Naive thymus-derived CD4-positive, alpha-beta T cell (primary cell): ENCODE measurements at regions not wholly inside any gene's neighbourhood (a gene's known extent, or its start where the extent isn't known, plus 50 kb on each side); places are given as distances from the start of the nearest gene placed in this dataset.
A peak's percentile ranks its signal among the peaks of the same experiment; 100 is the strongest.

Source experiments
- ATAC-seq: fragments of 150-1000 bp; cut with Tn5 transposase; 2 replicates; pipeline ENCODE4 v1.10.0; 2021; ENCODE audit warnings: mild to moderate bottlenecking, moderate library complexity
- CTCF ChIA-PET: fragments of 350-600 bp; sonication (Branson Sonifier 250); formaldehyde crosslinking; loops from one replicate; lab custom pipeline; 2021; ENCODE audit warnings: antibody characterized with exemption; lab: Charles Lee
- POLR2A ChIA-PET: fragments of 350-600 bp; sonication (Branson Sonifier 250); formaldehyde crosslinking; loops from one replicate; lab custom pipeline; 2021; ENCODE audit warnings: antibody characterized with exemption, inconsistent platforms; lab: Charles Lee
- DNase-seq, 9 donors: peaks; one replicate each; pipeline versions ENCODE4 v3.0.0 to v3.0.0-alpha.2; 2020 to 2022; ENCODE audit warnings: mixed read lengths in 1 of 9
- H3K27ac ChIP-seq: one replicate; pipeline ENCODE4 v1.7.0; 2013; ENCODE audit warnings: mild to moderate bottlenecking, low read depth, low read length, moderate library complexity
- H3K27me3 ChIP-seq, 2 donors: one replicate each; pipeline ENCODE4 v1.7.0; 2013; ENCODE audit warnings: low read length in 2 of 2, mild to moderate bottlenecking in 2 of 2, moderate library complexity in 2 of 2; ENCODE audit not compliant: control insufficient read depth in 2 of 2, insufficient read depth in 2 of 2
- H3K36me3 ChIP-seq, 3 experiments: 1 replicate in 2 of 3; 2 replicates in 1 of 3; pipeline ENCODE4 v1.7.0; 2013; ENCODE audit warnings: low read length in 3 of 3, mild to moderate bottlenecking in 3 of 3, moderate library complexity in 1 of 3; ENCODE audit not compliant: insufficient read depth in 3 of 3, control insufficient read depth in 2 of 3
- H3K4me1 ChIP-seq, 2 donors: one replicate each; pipeline ENCODE4 v1.7.0; 2013; ENCODE audit warnings: low read length in 2 of 2, mild to moderate bottlenecking in 2 of 2, moderate library complexity in 1 of 2; ENCODE audit not compliant: control insufficient read depth in 2 of 2, insufficient read depth in 2 of 2
- H3K4me3 ChIP-seq: 2 replicates; pipeline ENCODE4 v1.7.0; 2013; ENCODE audit warnings: mild to moderate bottlenecking, low read length
- H3K9me3 ChIP-seq, 3 experiments: 1 replicate in 2 of 3; 2 replicates in 1 of 3; pipeline ENCODE4 v1.7.0; 2013; ENCODE audit warnings: low read length in 3 of 3; ENCODE audit not compliant: control insufficient read depth in 2 of 3
- H3K27ac Mint-ChIP-seq, 9 donors: one replicate each; pipeline ENCODE4 v1.8.0; 2020 to 2022; ENCODE audit warnings: mixed read lengths in 9 of 9, mild to moderate bottlenecking in 8 of 9, moderate library complexity in 5 of 9, inconsistent platforms in 2 of 9
- H3K27me3 Mint-ChIP-seq, 5 donors: one replicate each; pipeline ENCODE4 v1.8.0; 2021 to 2022; ENCODE audit warnings: mixed read lengths in 5 of 5, mild to moderate bottlenecking in 1 of 5
- H3K36me3 Mint-ChIP-seq, 5 donors: one replicate each; pipeline ENCODE4 v1.8.0; 2020 to 2022; ENCODE audit warnings: mixed read lengths in 5 of 5, mild to moderate bottlenecking in 3 of 5, inconsistent platforms in 1 of 5
- H3K4me1 Mint-ChIP-seq, 7 donors: one replicate each; pipeline ENCODE4 v1.8.0; 2020 to 2022; ENCODE audit warnings: mixed read lengths in 7 of 7, mild to moderate bottlenecking in 3 of 7, inconsistent platforms in 1 of 7
- H3K4me3 Mint-ChIP-seq, 10 donors: one replicate each; pipeline ENCODE4 v1.8.0; 2020 to 2022; ENCODE audit warnings: mild to moderate bottlenecking in 10 of 10, mixed read lengths in 10 of 10, moderate library complexity in 6 of 10, inconsistent platforms in 2 of 10
- H3K9me3 Mint-ChIP-seq, 11 donors: one replicate each; pipeline ENCODE4 v1.8.0; 2020 to 2022; ENCODE audit warnings: mixed read lengths in 11 of 11, mild to moderate bottlenecking in 4 of 11, inconsistent platforms in 1 of 11, moderate library complexity in 1 of 11
- intact Hi-C, 2 donors: fragments of 100-400 bp; cut with micrococcal nuclease; formaldehyde crosslinking; loops; one replicate each; pipeline ENCODE4 v1.15.1; 2023

GRCh38 chr19:31015778-31016177 lies 333.5 kb downstream of the TSHZ3 start:
- Histone ChIP-seq H3K4me3 (no peak overlapping the region), H3K36me3 (no peaks in the 10 kb centered on the region), H3K27ac (no peak overlapping the region), H3K4me1 (no peaks in the 10 kb centered on the region), H3K9me3 (no peaks in the 10 kb centered on the region), H3K27me3 (no peaks in the 10 kb centered on the region)
- Mint-ChIP-seq H3K36me3 (no peaks in the 10 kb centered on the region), H3K4me3 (no peak overlapping the region), H3K27ac (no peak overlapping the region), H3K9me3 (peaks cover 0 to 5% (median 0%) of the 10 kb centered on the region in 11 donors), H3K27me3 (peaks cover 0 to 39% (median 17%) of the 10 kb centered on the region in 5 donors), H3K4me1 (peaks cover 0 to 9% (median 0%) of the 10 kb centered on the region in 7 donors)
- ATAC-seq = peak; percentile 83
- intact Hi-C loops = no loop called here
- DNase-seq = no peak
- CTCF ChIA-PET = no interaction called here
- POLR2A ChIA-PET = interaction anchor here (0.9 kb wide), 1 partner anchor 126 kb away, joined by 4 read pairs; no protein-coding TSS in a partner anchor

GRCh38 chr19:31014668-31015067 lies 334.6 kb downstream of the TSHZ3 start:
- no peak for ATAC-seq
- H3K4me1 ChIP-seq = no peaks in the 10 kb centered on the region
- no peaks in the 10 kb centered on the region for H3K9me3 ChIP-seq
- DNase-seq = no peak
- POLR2A ChIA-PET = no interaction called here
- H3K4me1 Mint-ChIP-seq = peaks cover 0 to 9% (median 0%) of the 10 kb centered on the region in 7 donors
- H3K9me3 Mint-ChIP-seq = peaks cover 0 to 5% (median 0%) of the 10 kb centered on the region in 11 donors
- H3K27ac Mint-ChIP-seq = no peak overlapping the region
- no peaks in the 10 kb centered on the region for H3K36me3 ChIP-seq
- no peak overlapping the region for H3K4me3 ChIP-seq
- no peaks in the 10 kb centered on the region for H3K36me3 Mint-ChIP-seq
- CTCF ChIA-PET = no interaction called here
- H3K27ac ChIP-seq = no peak overlapping the region
- H3K27me3 ChIP-seq = no peaks in the 10 kb centered on the region
- H3K27me3 Mint-ChIP-seq = peaks cover 0 to 29% (median 16%) of the 10 kb centered on the region in 5 donors
- intact Hi-C loops = no loop called here
- H3K4me3 Mint-ChIP-seq = no peak overlapping the region

GRCh38 chr19:31013384-31014020 lies 335.7 kb downstream of the TSHZ3 start:
- H3K4me3 ChIP-seq = no peak overlapping the region
- Mint-ChIP-seq H3K36me3 (no peaks in the 10 kb centered on the region), H3K4me1 (peaks cover 0 to 9% (median 0%) of the 10 kb centered on the region in 7 donors), H3K4me3 (no peak overlapping the region), H3K27ac (no peak overlapping the region), H3K9me3 (peaks cover 0 to 4% (median 0%) of the 10 kb centered on the region in 11 donors), H3K27me3 (peaks cover 0 to 24% (median 13%) of the 10 kb centered on the region in 5 donors)
- H3K4me1 ChIP-seq = no peaks in the 10 kb centered on the region
- intact Hi-C loops = no loop called here
- H3K27me3 ChIP-seq = no peaks in the 10 kb centered on the region
- DNase-seq (no peak), ATAC-seq (no peak)
- no peaks in the 10 kb centered on the region for H3K9me3 ChIP-seq
- no peak overlapping the region for H3K27ac ChIP-seq
- CTCF ChIA-PET = no interaction called here
- POLR2A ChIA-PET = no interaction called here
- H3K36me3 ChIP-seq = no peaks in the 10 kb centered on the region

- no peak overlapping the region for H3K27ac Mint-ChIP-seq
- ATAC-seq = no peak
- DNase-seq = no peak
- Histone ChIP-seq H3K4me3 (no peak overlapping the region), H3K4me1 (no peaks in the 10 kb centered on the region), H3K27ac (no peak overlapping the region), H3K9me3 (no peaks in the 10 kb centered on the region), H3K27me3 (no peaks in the 10 kb centered on the region), H3K36me3 (no peaks in the 10 kb centered on the region)
- peaks cover 0 to 21% (median 7%) of the 10 kb centered on the region in 11 donors for H3K9me3 Mint-ChIP-seq
- ChIA-PET POLR2A (no interaction called here), CTCF (no interaction called here)
- H3K4me3 Mint-ChIP-seq = no peak overlapping the region
- intact Hi-C loops = no loop called here
- no peaks in the 10 kb centered on the region for H3K4me1 Mint-ChIP-seq
- peaks cover 0 to 5% (median 0%) of the 10 kb centered on the region in 5 donors for H3K36me3 Mint-ChIP-seq
- H3K27me3 Mint-ChIP-seq = peaks cover 0 to 18% (median 6%) of the 10 kb centered on the region in 5 donors
Measured at GRCh38 chr19:31002518-31003244, 346.6 kb downstream of the TSHZ3 start.

GRCh38 chr19:31001991-31002390 lies 347.2 kb downstream of the TSHZ3 start:
- no peaks in the 10 kb centered on the region for H3K27me3 ChIP-seq
- Mint-ChIP-seq H3K27ac (no peak overlapping the region), H3K36me3 (peaks cover 0 to 5% (median 0%) of the 10 kb centered on the region in 5 donors), H3K9me3 (peaks cover 0 to 19% (median 7%) of the 10 kb centered on the region in 11 donors), H3K27me3 (peaks cover 0 to 18% (median 9%) of the 10 kb centered on the region in 5 donors), H3K4me1 (no peaks in the 10 kb centered on the region), H3K4me3 (no peak overlapping the region)
- ChIA-PET CTCF (no interaction called here), POLR2A (no interaction called here)
- H3K27ac ChIP-seq = no peak overlapping the region
- H3K4me3 ChIP-seq = no peak overlapping the region
- no peaks in the 10 kb centered on the region for H3K36me3 ChIP-seq
- DNase-seq (no peak), ATAC-seq (no peak)
- H3K4me1 ChIP-seq = no peaks in the 10 kb centered on the region
- intact Hi-C loops = no loop called here
- no peaks in the 10 kb centered on the region for H3K9me3 ChIP-seq

- POLR2A ChIA-PET = no interaction called here
- H3K9me3 Mint-ChIP-seq = peaks cover 0 to 13% (median 2%) of the 10 kb centered on the region in 11 donors
- Histone ChIP-seq H3K36me3 (no peaks in the 10 kb centered on the region), H3K9me3 (no peaks in the 10 kb centered on the region), H3K4me3 (no peak overlapping the region), H3K27ac (no peak overlapping the region), H3K27me3 (no peaks in the 10 kb centered on the region), H3K4me1 (no peaks in the 10 kb centered on the region)
- intact Hi-C loops = no loop called here
- ATAC-seq = no peak
- H3K36me3 Mint-ChIP-seq = no peaks in the 10 kb centered on the region
- no peaks in the 10 kb centered on the region for H3K4me1 Mint-ChIP-seq
- CTCF ChIA-PET = no interaction called here
- H3K27me3 Mint-ChIP-seq = peaks cover 0 to 18% (median 12%) of the 10 kb centered on the region in 5 donors
- no peak for DNase-seq
- H3K27ac Mint-ChIP-seq = no peak overlapping the region
- H3K4me3 Mint-ChIP-seq = no peak overlapping the region
Measured at GRCh38 chr19:31000913-31001312, 348.3 kb downstream of the TSHZ3 start.
